H1 (cell line): ENCODE measurements at regions not wholly inside any gene's neighbourhood (a gene's known extent, or its start where the extent isn't known, plus 50 kb on each side); places are given as distances from the start of the nearest gene placed in this dataset.

Experiments
- CTCF ChIA-PET: fragments of 300-600 bp; sonication (Branson Sonifier 250); formaldehyde crosslinking; loops from one replicate; lab custom pipeline; 2021; ENCODE audit not compliant: partially characterized antibody; lab: Charles Lee
- POLR2A ChIA-PET: fragments of 300-600 bp; sonication (Branson Sonifier 250); formaldehyde crosslinking; loops from one replicate; lab custom pipeline; 2021; ENCODE audit warnings: inconsistent platforms; ENCODE audit not compliant: partially characterized antibody; lab: Charles Lee
- DNase-seq, 2 experiments: peaks; one replicate each; pipeline versions ENCODE4 v3.0.0 to v3.0.0-alpha.2; 2010 to 2022; ENCODE audit warnings: low spot score in 2 of 2, low read depth in 1 of 2, mixed read lengths in 1 of 2
- FAIRE-seq: peaks from 2 replicates; lab custom pipeline; 2011; peaks lifted over from hg19 to GRCh38; lab: Jason Lieb, UNC
- H2AFZ ChIP-seq: 2 replicates; pipeline ENCODE4 v1.8.1; 2012; ENCODE audit warnings: low read length, inconsistent platforms
- H2AK5ac ChIP-seq: 2 replicates; pipeline ENCODE4 v1.6.1; 2013; ENCODE audit warnings: low read depth, low read length
- H2BK120ac ChIP-seq: replicated peaks from 2 replicates; pipeline ENCODE3; 2013; ENCODE audit warnings: low read depth, low read length, inconsistent platforms
- H2BK12ac ChIP-seq: 2 replicates; pipeline ENCODE4 v1.6.1; 2013; ENCODE audit warnings: low read depth, low read length
- H2BK15ac ChIP-seq: 2 replicates; pipeline ENCODE4 v1.6.1; 2013; ENCODE audit warnings: low read length
- H2BK20ac ChIP-seq: 2 replicates; pipeline ENCODE4 v1.6.1; 2013; ENCODE audit warnings: low read length
- H2BK5ac ChIP-seq: 2 replicates; pipeline ENCODE4 v1.6.1; 2013; ENCODE audit warnings: low read depth, low read length
- H3K14ac ChIP-seq: 2 replicates; pipeline ENCODE4 v1.6.1; 2013; ENCODE audit warnings: inconsistent platforms; ENCODE audit not compliant: insufficient read length
- H3K18ac ChIP-seq: 2 replicates; pipeline ENCODE4 v1.6.1; 2013; ENCODE audit warnings: low read length; ENCODE audit errors: extremely low read depth
- H3K23ac ChIP-seq: 2 replicates; pipeline ENCODE4 v1.6.1; 2013; ENCODE audit warnings: inconsistent platforms; ENCODE audit not compliant: insufficient read length
- H3K23me2 ChIP-seq: 2 replicates; pipeline ENCODE4 v1.6.1; 2013; ENCODE audit warnings: low read depth, low read length
- H3K27ac ChIP-seq: 2 replicates; pipeline ENCODE4 v1.6.1; 2011; ENCODE audit warnings: low read depth, low read length, inconsistent platforms
- H3K27me3 ChIP-seq, 4 experiments: replicated peaks in 1 of 4; 1 replicate in 1 of 4; 2 replicates in 3 of 4; pipeline versions ENCODE4 v1.6.1 to v1.8.1; 2011 to 2013; ENCODE audit warnings: low read length in 3 of 4, mild to moderate bottlenecking in 3 of 4, inconsistent platforms in 2 of 4, mixed read lengths in 2 of 4, moderate library complexity in 1 of 4; ENCODE audit not compliant: control insufficient read depth in 3 of 4, insufficient read depth in 3 of 4; ENCODE audit errors: extremely low read depth in 1 of 4
- H3K36me3 ChIP-seq, 4 experiments: 2 replicates each; pipeline versions ENCODE4 v1.6.1 to v1.8.1; 2011 to 2013; ENCODE audit warnings: mild to moderate bottlenecking in 4 of 4, low read length in 3 of 4, moderate library complexity in 2 of 4, control low read depth in 1 of 4, inconsistent platforms in 1 of 4; ENCODE audit not compliant: insufficient read depth in 4 of 4, control insufficient read depth in 2 of 4
- H3K4ac ChIP-seq: replicated peaks from 2 replicates; pipeline ENCODE3; 2013; ENCODE audit warnings: low read length, low read depth, mixed read lengths, inconsistent platforms; ENCODE audit not compliant: insufficient read length
- H3K4me1 ChIP-seq, 4 experiments: replicated peaks in 1 of 4; 1 replicate in 1 of 4; 2 replicates in 3 of 4; pipeline versions ENCODE4 v1.6.1 to v1.8.1; 2011 to 2013; ENCODE audit warnings: low read length in 3 of 4, inconsistent platforms in 2 of 4, mixed read lengths in 1 of 4; ENCODE audit not compliant: insufficient read depth in 4 of 4, control insufficient read depth in 3 of 4
- H3K4me2 ChIP-seq, 2 experiments: 2 replicates each; pipeline versions ENCODE4 v1.6.1 to v1.8.1; 2011 to 2013; ENCODE audit warnings: low read depth in 2 of 2, low read length in 2 of 2, control low read depth in 1 of 2, inconsistent platforms in 1 of 2, mild to moderate bottlenecking in 1 of 2; ENCODE audit not compliant: insufficient read depth in 1 of 2
- H3K4me3 ChIP-seq, 4 experiments: fragments of 200-600, 300-600 bp in 1 of 4; sonication (generic), shearing (Covaris generic), sonication (Bioruptor Twin) in 1 of 4; 2 replicates each; pipeline versions ENCODE4 v1.5.1 to v1.8.1; 2011 to 2016; ENCODE audit warnings: low read length in 4 of 4, low read depth in 3 of 4, control low read depth in 2 of 4, inconsistent platforms in 2 of 4, mild to moderate bottlenecking in 2 of 4, mixed read lengths in 1 of 4, moderate library complexity in 1 of 4; ENCODE audit not compliant: insufficient read depth in 2 of 4; ENCODE audit errors: extremely low read depth in 1 of 4
- H3K56ac ChIP-seq: replicated peaks from 2 replicates; pipeline ENCODE3; 2013; ENCODE audit warnings: low read depth, mild to moderate bottlenecking, mixed read lengths, low read length, inconsistent platforms; ENCODE audit not compliant: insufficient read length
- H3K79me1 ChIP-seq: 2 replicates; pipeline ENCODE4 v1.6.1; 2013; ENCODE audit warnings: low read depth, low read length, control low read depth
- H3K79me2 ChIP-seq, 2 experiments: 2 replicates each; pipeline versions ENCODE4 v1.6.1 to v1.8.1; 2012 to 2013; ENCODE audit warnings: low read length in 2 of 2, mild to moderate bottlenecking in 2 of 2, inconsistent platforms in 1 of 2; ENCODE audit not compliant: insufficient read depth in 2 of 2, control insufficient read depth in 1 of 2
- H3K9ac ChIP-seq, 4 experiments: replicated peaks in 1 of 4; 1 replicate in 1 of 4; 2 replicates in 3 of 4; pipeline versions ENCODE4 v1.6.1 to v1.8.1; 2011 to 2013; ENCODE audit warnings: low read depth in 3 of 4, low read length in 3 of 4, control low read depth in 2 of 4, mild to moderate bottlenecking in 2 of 4, moderate library complexity in 2 of 4, inconsistent platforms in 1 of 4; ENCODE audit errors: extremely low read depth in 1 of 4
- H3K9me3 ChIP-seq, 2 experiments: 2 replicates each; pipeline versions ENCODE4 v1.6.1 to v1.8.1; 2012 to 2013; ENCODE audit warnings: mild to moderate bottlenecking in 2 of 2, moderate library complexity in 2 of 2, control low read depth in 1 of 2, inconsistent platforms in 1 of 2, low read depth in 1 of 2, low read length in 1 of 2, mixed read lengths in 1 of 2; ENCODE audit not compliant: insufficient read depth in 2 of 2
- H4K20me1 ChIP-seq, 2 experiments: replicated peaks in 1 of 2; 2 replicates each; pipeline versions ENCODE3 to v1.8.1; 2011 to 2013; ENCODE audit warnings: inconsistent platforms in 2 of 2, low read length in 2 of 2, mild to moderate bottlenecking in 1 of 2; ENCODE audit not compliant: insufficient read depth in 2 of 2, control insufficient read depth in 1 of 2
- H4K5ac ChIP-seq: 2 replicates; pipeline ENCODE4 v1.6.1; 2013; ENCODE audit warnings: low read length, low read depth, mixed read lengths, inconsistent platforms; ENCODE audit not compliant: insufficient read length
- H4K8ac ChIP-seq: 2 replicates; pipeline ENCODE4 v1.8.0; 2013; ENCODE audit warnings: mild to moderate bottlenecking, moderate library complexity, low read length, inconsistent platforms; ENCODE audit not compliant: insufficient read depth; ENCODE audit errors: extremely low read depth
- H4K91ac ChIP-seq: replicated peaks from 2 replicates; pipeline ENCODE3; 2013; ENCODE audit warnings: low read length, mixed read lengths, inconsistent platforms; ENCODE audit not compliant: insufficient read length
- CHD1 ChIP-seq: IDR thresholded peaks from 2 replicates; pipeline ENCODE4 v1.6.1; 2012; ENCODE audit warnings: low read depth, low read length, improper control_type of control experiment
- MAFK ChIP-seq: IDR thresholded peaks from 2 replicates; pipeline ENCODE4 v1.6.1; 2012; ENCODE audit warnings: low read depth, mild to moderate bottlenecking, improper control_type of control experiment, low read length
- SP1 ChIP-seq: IDR thresholded peaks from 2 replicates; pipeline ENCODE4 v1.6.1; 2011; ENCODE audit warnings: low read depth, low read length
- YY1 ChIP-seq: IDR thresholded peaks from 2 replicates; pipeline ENCODE4 v1.6.1; 2011; ENCODE audit warnings: low read depth, mild to moderate bottlenecking, low read length
- WGBS, 2 experiments: shearing (Covaris generic) in 1 of 2; methylation state at CpG; one replicate each; pipeline versions ENCODE4 v1.1.6 to v1.1.7; 2013 to 2015; ENCODE audit warnings: low lambda C conversion rate in 2 of 2, mixed read lengths in 2 of 2, inconsistent platforms in 1 of 2, low coverage in 1 of 2, missing lambda C conversion rate in 1 of 2; ENCODE audit not compliant: insufficient replicate concordance in 2 of 2, insufficient coverage in 1 of 2, insufficient read length in 1 of 2; ENCODE audit errors: extremely low coverage in 1 of 2, missing lambda C conversion rate in 1 of 2; 5-methylcytosine and 5-hydroxymethylcytosine counted together

DNA sequence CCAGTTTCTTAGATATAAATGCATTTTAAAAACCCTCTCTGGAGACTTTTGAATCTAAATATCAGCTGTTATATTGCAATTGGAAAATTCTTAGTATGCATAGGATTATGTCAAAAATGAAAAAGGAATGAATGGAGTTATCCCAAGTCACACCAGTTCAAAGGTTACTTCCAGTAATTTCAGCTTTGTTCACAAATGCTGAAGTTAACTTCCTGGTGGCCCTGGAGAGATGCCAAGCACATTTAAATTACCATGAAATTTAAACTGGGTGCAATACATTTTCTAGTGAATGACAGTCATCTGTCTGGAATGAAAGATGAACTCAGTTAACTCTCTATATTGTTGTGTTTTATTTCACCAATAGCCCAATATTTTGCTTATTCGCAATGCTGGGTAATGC, 753.9 kb downstream of the SUCLG1 start (continued):
- no peak for TF ChIP-seq SP1
- no peak for TF ChIP-seq CHD1

- WGBS, 2 experiments = 86% methylated on average over 1 of the region's 1 CpG; no CpG with 5 or more reads in 1 of the 2 experiments
- POLR2A ChIA-PET = no interaction called here
Measured at GRCh38 chr2:83703598-83703997, 755.5 kb downstream of the SUCLG1 start.

More at GRCh38 chr2:83703598-83703997, 755.5 kb downstream of the SUCLG1 start:
- H3K4me3 ChIP-seq = no peak overlapping the region
- H2BK20ac ChIP-seq = no peak overlapping the region
- no peaks in the 10 kb centered on the region for H3K79me1 ChIP-seq
- H3K4me2 ChIP-seq = no peak overlapping the region
- no peak overlapping the region for H3K56ac ChIP-seq
- H2AK5ac ChIP-seq = no peak overlapping the region
- no peak overlapping the region for H3K9ac ChIP-seq
- H3K27me3 ChIP-seq = no peaks in the 10 kb centered on the region
- TF ChIP-seq MAFK (peak; percentile 39; the same call in 1 of the 2 replicates), YY1 (no peak)
- no peaks in the 10 kb centered on the region for H3K36me3 ChIP-seq
- H3K23ac ChIP-seq = no peak overlapping the region
- no peak overlapping the region for H4K5ac ChIP-seq
- H3K79me2 ChIP-seq = no peaks in the 10 kb centered on the region
- no peak overlapping the region for H3K4ac ChIP-seq
- H2BK15ac ChIP-seq = no peak overlapping the region
- H4K8ac ChIP-seq = no peak overlapping the region
- no peaks in the 10 kb centered on the region for H3K4me1 ChIP-seq
- DNase-seq (no peak), FAIRE-seq (no peak)
- H4K20me1 ChIP-seq = no peaks in the 10 kb centered on the region
- no peak overlapping the region for H2AFZ ChIP-seq
- H3K27ac ChIP-seq = no peak overlapping the region
- H3K9me3 ChIP-seq = no peaks in the 10 kb centered on the region
- H2BK12ac ChIP-seq = no peak overlapping the region
- H2BK120ac ChIP-seq = no peak overlapping the region
- H3K23me2 ChIP-seq = no peaks in the 10 kb centered on the region
- CTCF ChIA-PET = no interaction called here
- no peak overlapping the region for H4K91ac ChIP-seq
- H2BK5ac ChIP-seq = no peak overlapping the region
- no peak overlapping the region for H3K14ac ChIP-seq
- H3K18ac ChIP-seq = no peak overlapping the region
